ENCODE measurements at regions not wholly inside any gene's neighbourhood (a gene's known extent, or its start where the extent isn't known, plus 50 kb on each side); places are given as distances from the start of the nearest gene placed in this dataset.

- no peak for DNase-seq (ENCODE audit: low read depth in 2 of 3, low spot score in 1 of 3)
Measured at GRCh38 chr1:222114536-222115156, 372.8 kb upstream of the DUSP10 start.

DNA sequence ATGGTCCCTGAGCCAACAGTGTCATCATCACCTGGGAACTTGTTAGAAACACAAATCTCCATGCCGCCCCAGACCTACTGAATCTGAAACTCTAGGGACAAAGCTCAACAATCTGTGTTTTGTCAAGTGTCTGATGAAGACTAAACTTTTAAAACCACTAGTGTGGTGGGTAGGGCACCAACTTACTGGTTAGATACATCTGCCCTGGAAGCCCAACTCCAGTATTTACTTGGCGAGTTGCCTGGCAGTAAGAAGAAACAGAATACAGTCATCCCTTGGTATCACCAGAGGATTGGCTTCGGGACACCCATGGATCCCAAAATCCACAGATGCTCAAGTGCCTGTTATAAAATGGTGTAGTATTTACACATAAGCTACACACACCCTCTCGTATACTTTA, 367.9 kb upstream of the DUSP10 start:
- no peak for DNase-seq (ENCODE audit: low read depth in 2 of 3, low spot score in 1 of 3)

DNA sequence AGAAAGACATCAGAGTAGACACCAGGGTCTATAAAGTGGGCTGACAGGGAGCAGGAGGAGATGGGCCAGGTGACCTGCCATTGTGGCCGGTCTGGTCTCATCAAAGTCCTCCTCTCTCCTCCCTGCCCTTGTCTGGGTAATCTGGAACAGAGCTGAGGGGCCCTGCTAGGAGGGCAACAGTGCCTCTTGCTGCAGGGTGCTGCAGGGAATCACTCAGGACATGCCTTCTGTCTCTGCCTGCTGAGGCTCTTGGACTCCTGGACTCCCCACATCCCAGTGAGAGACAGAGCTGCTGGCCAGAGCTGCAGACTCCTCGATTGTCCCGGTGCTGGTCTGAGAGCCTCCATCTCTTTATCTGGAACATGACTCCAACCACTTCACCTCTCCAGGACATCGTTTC, 366.1 kb upstream of the DUSP10 start:
- DNase-seq (ENCODE audit: low read depth in 2 of 3, low spot score in 1 of 3): no peak

- no peak for DNase-seq (ENCODE audit: low read depth in 2 of 3, low spot score in 1 of 3)
Measured at GRCh38 chr1:222107267-222107666, 365.4 kb upstream of the DUSP10 start.

DNA sequence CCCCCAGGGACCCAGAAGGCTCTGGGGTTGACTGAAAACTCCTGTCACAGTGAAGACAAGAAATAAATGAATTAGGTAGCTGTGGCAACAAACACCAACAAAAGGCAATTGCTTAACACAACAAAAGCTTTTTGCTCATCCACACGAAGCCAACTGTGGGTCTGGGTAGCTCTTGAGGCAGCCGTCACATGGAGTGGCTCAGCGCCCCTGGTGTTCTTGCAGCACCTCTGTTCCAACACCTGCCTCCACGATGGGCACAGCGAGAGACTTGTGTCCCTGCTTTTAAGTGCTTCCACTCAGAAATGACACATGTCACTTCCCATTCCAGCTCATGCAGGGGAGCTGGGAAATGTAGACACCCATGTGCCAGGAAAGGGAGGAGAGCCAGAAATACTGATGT, 364.5 kb upstream of the DUSP10 start:
- DNase-seq (ENCODE audit: low read depth in 2 of 3, low spot score in 1 of 3): no peak

- no peak for DNase-seq (ENCODE audit: low read depth in 2 of 3, low spot score in 1 of 3)
Measured at GRCh38 chr1:222105861-222106260, 364.0 kb upstream of the DUSP10 start.

DNA sequence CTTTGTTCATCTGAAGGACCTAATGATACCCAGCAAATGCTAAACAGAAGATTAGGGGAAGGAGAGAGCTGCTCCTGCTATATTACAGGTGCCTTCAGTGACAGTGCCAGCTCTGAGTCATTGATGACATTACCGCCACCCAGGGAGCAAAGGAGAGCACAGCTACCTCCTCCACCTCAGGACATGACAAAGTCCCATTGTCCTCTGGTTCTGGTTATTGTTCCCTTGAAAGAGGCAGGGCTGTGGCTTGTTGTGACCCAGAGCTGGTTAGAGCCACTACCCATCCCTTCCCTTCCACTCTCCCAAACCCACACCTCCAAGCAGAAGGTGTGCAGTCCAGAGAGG, 363.5 kb upstream of the DUSP10 start:
- DNase-seq (ENCODE audit: low read depth in 2 of 3, low spot score in 1 of 3): no peak

DNA sequence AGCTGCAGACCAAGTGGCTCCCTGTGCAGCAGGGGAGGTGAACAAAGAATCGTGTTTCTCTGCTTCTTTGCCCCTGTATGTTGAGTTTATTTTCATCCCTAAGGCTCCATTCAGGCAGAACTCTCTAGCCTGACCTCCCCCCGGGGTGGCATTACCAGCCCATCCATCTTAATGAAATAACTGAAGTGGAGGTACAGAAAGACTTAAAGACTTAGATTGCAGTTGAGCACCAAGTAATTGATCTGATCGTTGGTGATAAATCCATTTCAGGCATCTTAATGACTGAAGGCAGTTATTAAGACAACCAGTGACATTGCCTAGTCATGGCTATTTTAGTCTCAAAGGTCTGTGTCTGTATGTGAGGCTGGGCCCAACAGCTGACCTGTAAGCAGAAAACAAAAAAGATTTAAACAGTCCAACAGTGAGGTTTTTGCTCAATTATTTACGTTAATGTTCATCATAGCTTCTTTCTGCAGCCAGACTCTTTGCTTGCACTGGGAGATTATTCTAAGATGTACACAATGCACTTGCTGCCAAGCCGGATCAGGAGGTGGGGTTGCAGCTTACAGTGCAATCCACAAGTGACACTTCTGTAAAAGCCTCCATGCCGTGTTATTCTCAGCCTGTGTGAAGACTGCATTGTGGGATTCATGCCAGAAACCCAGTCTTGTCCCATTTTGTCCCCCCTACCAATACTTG, 363.0 kb upstream of the DUSP10 start:
- no peak for DNase-seq (ENCODE audit: low read depth in 2 of 3, low spot score in 1 of 3)

- no peak for DNase-seq (ENCODE audit: low read depth in 2 of 3, low spot score in 1 of 3)
Measured at GRCh38 chr1:222104097-222104496, 362.2 kb upstream of the DUSP10 start.

- no peak for DNase-seq (ENCODE audit: low read depth in 2 of 3, low spot score in 1 of 3)
Measured at GRCh38 chr1:222099746-222100145, 357.9 kb upstream of the DUSP10 start.

DNA sequence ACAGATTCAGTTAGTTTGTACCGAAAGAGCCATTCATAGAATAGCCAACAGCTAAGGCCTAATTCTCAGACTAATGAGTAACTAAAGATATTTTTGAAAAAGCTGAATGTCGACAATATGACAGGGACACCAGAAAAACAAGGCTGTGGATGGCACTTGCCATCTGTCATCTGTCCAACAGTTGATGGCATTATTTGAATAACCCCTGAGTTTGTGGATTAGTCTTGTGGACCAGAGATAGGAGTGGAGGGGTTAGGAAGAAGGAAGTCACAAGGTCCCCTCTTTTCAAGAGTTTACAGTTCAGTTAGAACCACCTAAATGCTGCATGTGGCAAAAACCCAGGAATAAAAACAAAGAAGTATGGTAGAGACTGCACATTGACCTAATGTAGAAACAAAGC, 356.5 kb upstream of the DUSP10 start:
- no peak for DNase-seq (ENCODE audit: low read depth in 2 of 3, low spot score in 1 of 3)

DNA sequence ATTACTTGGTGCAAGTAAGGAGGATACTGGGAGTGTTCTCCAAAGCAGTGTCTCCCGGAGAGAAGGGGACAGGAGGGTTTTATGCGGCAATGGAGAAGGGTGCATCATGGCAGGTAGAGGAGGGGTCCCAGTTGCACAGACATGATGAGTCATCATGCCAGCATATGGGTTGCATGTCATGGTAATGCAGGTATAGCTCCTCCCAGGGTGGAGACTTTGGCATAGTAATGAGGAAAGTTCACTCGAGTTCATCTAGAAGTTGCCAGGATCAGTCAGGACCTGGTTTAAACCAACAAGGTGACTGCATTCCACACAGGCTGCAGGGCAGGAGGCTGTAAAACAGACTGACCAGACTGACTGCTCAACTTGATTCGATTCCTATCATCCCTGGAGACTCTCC, 355.7 kb upstream of the DUSP10 start:
- no peak for DNase-seq (ENCODE audit: low read depth in 2 of 3, low spot score in 1 of 3)

DNA sequence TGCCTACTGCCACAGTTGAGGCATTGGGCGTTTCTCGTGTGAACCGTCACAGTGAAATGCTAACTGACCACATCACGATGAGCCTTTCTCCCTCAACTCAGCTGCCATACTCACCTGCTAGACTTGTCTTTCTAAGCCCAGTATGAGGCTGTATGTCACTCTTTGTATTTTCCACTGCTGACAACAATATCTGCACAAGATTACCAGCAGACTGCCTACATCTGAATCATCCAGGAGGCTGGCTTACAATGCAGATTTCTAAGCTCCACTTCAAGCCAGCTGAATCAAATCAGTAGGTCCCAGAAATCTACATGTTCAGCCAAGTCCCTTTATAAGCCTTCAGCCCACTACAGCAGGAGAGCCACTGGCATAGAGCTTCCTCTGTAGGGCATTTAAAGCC, 355.0 kb upstream of the DUSP10 start:
- DNase-seq (ENCODE audit: low read depth in 2 of 3, low spot score in 1 of 3): no peak

DNA sequence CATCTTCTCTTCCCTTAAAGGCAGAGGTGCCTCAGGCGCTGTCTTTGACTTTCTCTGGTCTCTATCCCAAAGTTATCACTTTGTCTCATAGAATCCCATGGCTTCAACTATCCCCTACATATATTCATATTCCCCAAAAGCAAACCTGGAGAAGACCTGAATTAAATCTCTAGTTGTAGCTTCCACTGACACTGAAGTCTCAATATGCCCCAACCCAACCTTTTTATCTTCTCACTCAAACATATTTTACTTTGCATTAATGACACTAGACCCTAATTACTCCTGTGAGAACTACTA, 354.5 kb upstream of the DUSP10 start:
- no peak for DNase-seq (ENCODE audit: low read depth in 2 of 3, low spot score in 1 of 3)

GRCh38 chr1:222095606-222096475, 354.0 kb upstream of the DUSP10 start:
- DNase-seq (ENCODE audit: low read depth in 2 of 3, low spot score in 1 of 3): peak; percentile 40 to 64 (median 43)

- DNase-seq (ENCODE audit: low read depth in 2 of 3, low spot score in 1 of 3): no peak
Measured at GRCh38 chr1:222093518-222093917, 351.6 kb upstream of the DUSP10 start.

DNA sequence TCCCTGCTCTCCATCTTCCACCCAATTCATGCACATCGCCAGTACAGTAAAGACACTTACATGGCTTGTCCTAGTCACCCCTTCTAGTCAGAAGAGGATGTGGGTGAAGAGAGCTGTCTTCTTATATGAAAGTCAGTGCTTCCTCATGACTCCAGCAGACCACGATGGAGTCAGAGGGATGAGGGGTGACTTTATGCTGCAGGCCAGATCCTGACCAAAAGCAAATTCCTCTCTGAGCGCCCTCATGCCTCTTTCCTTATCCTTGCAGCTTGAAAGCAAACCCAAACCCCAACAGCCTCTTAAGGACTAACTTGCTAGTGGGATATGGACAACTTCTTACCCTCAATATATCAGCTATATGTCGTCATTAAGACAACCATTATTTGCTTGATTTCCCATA, 348.2 kb upstream of the DUSP10 start:
- DNase-seq (ENCODE audit: low read depth in 2 of 3, low spot score in 1 of 3): no peak

- no peak for DNase-seq (ENCODE audit: low read depth in 2 of 3, low spot score in 1 of 3)
Measured at GRCh38 chr1:222087221-222087920, 345.5 kb upstream of the DUSP10 start.

DNA sequence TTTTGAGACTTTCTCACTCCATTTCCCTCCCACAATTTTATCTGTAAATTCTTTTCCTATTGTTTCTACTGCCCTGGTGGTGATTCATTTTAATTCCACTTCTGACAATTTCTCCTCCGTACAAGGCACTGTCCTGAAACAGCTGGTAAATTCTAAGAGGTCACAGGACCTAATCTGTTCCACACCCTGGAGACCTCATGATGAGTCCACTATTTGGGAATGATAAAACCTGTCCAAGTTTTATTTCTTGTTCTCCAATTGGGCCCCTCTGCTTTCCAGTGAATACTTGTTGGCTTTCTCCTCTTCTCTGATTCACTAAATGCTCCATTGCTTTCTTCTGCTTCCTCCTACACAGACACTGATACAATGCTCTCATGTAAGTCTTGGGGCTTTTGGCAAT, 343.1 kb upstream of the DUSP10 start:
- DNase-seq (ENCODE audit: low read depth in 2 of 3, low spot score in 1 of 3): no peak

DNA sequence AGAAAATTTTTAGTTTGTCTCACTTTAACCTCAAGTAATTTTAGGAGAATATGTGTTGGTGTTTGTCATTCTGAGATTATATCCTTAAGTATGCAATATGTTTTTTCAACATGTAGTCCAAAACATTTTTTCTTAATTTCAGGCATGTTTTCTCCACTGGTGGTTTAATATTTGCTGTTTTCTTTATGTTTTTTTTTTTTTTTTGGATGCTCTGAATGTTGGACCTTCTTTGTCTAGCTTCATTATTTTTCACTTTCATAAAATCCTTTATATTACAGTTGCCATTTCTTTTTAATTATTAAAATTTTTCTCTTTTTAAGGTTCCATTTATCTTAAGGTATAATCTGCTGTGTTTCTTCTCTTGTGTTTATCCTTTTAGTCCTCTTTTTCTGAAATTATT, 342.2 kb upstream of the DUSP10 start:
- DNase-seq (ENCODE audit: low read depth in 2 of 3, low spot score in 1 of 3): no peak

- no peak for DNase-seq (ENCODE audit: low read depth in 2 of 3, low spot score in 1 of 3)
Measured at GRCh38 chr1:222081859-222082258, 340.0 kb upstream of the DUSP10 start.

DNA sequence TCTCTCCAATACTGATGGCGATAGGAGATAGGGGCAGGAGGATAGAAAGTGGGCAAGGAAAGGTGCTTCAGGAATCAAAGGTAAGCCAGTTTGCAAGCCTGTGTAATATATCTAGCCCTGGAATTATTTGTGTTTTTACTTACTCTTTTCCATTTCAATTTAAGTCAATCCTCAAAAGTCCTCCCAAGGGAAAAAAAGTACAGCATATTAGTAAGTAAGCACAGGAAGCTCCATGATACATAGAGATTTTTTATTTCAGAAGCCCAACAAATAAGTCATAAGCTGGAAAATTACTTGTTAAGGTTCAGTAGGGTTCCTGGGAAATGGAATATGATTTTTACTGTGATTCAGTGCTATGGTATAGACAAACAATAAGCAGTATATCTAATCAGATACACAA, 337.7 kb upstream of the DUSP10 start:
- no peak for DNase-seq (ENCODE audit: low read depth in 2 of 3, low spot score in 1 of 3)
